ENCODE measurements at regions not wholly inside any gene's neighbourhood (a gene's known extent, or its start where the extent isn't known, plus 50 kb on each side); places are given as distances from the start of the nearest gene placed in this dataset.
"Not testable (repeated sequence)": the region's sequence is repeated elsewhere in the genome, so short reads cannot be mapped to it uniquely, and the experiment has no call there.

DNA sequence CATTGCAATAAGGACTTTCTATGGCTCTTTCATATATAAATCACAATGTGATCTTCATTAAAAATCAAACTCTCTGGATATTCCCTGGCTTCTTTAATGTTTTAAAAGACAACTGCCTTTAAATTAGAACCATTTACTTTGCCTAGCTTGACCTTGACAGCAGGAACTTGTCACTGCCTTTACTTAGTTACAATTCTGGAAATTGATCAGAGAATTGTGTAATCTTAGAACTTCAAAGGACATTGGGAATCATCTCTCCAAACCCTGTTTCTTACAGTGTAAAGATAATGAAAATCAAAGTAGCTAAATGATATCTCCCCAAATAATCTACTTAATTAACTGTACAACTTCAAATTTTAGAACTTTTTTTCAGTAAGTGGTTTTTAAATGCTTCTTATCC, 517.6 kb upstream of the CCDC179 start:
- DNase-seq: no peak

DNA sequence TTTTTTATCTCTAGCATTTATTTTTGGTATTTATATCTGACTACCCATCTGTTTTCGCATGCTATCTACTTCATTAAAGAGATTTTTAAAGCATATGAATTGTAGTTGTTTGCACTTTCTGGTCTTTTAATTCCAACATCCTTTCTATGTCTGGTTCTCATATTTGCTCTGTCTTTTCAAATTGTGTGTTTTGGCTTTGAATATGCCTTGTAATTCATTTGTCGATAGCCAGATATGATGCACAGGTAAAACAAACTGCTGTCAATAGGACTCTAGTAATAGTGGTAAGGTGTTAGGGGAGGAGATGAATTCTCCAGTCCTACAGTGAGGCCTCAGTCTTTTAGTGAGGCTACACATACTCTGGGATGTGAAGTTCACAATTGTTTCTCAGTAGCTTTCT, 530.8 kb upstream of the CCDC179 start:
- no peak for DNase-seq

DNA sequence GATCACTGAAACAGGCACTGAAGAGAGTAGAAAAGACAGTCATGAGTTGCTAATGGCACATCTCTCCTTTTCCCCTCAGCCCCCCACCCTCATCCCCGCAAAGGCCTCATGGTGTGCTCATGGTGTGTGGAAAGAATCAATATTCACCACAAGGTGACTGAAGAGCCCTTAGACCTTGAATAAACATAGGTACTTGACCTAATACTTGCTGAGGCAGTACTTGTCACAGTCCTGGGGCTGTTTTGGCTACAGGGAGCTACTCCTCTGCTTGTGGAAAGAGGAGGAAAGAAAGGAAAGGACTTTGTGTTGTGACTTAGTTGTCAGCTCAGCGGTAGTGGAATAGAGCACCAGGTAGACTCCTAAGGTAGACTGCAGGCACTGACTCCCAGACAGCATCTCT, 537.8 kb upstream of the CCDC179 start:
- DNase-seq: no peak

DNA sequence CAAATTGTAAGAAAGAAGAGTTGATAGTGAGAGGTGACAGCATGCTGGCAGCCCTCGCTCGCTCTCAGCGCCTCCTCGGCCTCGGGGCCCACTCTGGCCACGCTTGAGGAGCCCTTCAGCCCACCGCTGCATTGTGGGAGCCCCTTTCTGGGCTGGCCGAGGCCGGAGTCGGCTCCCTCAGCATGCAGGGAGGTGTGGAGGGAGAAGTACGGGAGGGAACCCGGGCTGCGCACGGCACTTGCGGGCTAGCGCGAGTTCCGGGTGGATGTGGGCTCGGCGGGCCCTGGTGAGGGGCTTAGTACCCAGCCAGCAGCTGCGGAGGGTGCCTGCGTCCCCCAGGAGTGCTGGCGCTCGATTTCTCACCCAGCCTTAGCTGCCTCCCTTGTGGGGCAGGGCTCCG, 539.7 kb upstream of the CCDC179 start:
- DNase-seq: no peak

DNA sequence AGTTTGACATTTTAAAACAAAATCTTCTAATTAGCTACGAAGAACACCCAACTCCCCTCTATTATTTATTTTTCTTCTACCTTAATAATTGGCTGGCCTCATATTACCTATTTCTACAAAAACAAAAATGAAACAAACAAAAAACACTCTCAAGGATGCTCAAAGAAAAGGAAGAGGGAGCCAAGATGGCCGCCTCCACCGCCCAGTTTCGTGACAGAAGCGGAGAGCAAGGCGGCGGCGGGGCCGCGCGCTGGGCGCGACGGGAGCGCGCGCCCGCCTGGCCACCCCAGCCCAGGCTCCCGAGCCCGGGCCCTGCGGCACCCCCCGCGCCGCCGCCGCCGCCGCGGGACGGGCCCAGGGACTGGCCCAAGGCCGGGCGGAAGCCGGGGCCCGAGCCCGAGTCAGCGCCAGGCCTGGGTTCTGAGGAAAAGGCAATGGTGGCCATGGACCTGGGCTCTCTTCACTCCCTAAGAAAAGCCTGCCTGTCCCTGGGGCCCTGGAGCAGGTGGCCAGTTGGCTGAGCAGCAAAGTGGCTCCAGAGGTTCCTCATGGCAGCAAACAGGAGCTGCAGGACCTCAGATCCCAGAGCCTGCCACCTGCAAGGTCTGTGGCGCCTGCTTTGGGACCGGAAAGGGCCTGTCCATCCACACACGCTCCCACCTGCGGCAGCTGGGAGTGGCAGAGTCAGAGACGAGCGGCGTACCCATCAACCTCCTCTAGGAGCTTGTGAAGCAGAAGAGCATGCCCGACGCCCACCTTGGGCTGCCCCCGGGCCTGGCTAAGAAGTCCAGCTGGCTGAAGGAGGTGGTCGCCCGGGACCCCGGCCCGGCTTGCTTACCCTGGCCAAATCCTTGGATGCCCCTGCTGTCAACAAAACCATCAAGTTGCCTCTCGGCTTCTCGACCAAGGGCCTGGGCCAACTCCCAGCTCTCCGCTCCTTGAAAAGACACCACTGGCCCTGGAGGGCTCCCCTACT, 543.2 kb upstream of the CCDC179 start:
- DNase-seq: no peak

DNA sequence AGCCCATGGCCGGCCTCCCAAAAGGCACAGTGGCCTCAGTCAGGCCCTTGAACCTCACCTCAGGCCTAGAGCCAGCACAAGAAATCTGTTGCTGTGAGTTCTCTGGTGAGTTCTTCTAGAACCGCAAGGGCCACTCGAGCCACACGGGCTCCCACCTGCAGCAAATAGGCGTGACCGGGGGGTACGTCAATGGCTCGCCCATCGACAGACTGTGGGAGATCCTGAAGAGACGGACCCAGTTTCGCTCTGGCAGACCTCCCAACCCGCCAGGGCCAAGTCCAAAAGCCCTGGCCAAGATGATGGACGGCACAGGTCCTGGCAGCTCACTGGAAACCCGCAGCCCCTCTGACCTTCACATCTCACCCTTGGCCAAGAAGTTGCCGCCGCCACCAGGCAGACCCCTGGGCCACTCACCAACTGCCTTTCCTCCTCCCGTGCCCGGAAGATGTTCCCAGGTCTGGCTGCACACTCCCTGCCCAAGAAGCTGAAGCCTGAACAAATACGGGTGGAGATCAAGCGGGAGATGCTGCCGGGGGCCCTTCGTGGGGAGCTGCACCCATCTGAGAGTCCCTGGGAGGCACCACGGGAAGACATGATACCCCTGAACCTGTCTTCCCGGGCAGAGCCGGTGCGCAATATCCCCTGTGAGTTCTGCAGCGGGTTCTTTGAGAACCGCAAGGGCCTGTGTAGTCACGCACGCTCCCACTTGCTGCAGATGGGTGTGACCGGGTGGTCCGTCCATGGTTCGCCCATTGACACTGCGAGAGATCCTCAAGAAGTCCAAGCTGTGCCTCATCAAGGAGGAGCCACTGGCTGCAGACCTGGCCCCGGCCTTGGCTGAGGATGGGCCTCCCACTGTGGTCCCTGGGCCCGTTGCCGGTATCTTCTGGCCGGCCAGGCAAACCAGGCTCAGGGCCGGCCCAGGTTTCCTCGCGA, 544.2 kb upstream of the CCDC179 start:
- DNase-seq: no peak

DNA sequence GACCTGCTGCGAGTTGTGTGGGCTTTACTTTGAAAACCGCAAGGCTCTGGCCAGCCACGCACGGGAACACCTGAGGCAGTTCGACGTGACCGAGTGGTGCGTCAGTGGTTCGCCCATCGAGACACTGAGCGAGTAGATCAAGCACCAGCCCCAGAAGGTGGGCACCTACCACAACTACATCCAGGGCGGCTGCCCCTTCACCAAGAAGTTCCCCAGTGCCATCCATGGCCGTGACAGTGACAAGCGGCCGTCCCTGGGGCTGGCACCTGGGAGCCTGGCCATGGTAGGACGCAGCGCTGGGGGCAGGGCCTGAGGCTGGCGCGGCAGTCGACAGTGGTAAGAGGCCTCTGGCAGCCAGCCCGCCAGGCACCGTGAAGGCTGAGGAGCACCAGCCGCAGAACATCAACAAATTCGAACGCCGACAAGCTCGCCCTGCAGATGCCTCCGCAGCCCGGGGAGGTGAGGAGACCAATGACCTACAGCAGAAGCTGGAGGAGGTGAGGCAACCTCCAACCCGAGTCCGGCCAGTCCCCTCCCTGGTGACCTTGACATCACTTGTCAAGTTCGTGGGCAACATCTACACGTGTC, 545.2 kb upstream of the CCDC179 start:
- no peak for DNase-seq

DNA sequence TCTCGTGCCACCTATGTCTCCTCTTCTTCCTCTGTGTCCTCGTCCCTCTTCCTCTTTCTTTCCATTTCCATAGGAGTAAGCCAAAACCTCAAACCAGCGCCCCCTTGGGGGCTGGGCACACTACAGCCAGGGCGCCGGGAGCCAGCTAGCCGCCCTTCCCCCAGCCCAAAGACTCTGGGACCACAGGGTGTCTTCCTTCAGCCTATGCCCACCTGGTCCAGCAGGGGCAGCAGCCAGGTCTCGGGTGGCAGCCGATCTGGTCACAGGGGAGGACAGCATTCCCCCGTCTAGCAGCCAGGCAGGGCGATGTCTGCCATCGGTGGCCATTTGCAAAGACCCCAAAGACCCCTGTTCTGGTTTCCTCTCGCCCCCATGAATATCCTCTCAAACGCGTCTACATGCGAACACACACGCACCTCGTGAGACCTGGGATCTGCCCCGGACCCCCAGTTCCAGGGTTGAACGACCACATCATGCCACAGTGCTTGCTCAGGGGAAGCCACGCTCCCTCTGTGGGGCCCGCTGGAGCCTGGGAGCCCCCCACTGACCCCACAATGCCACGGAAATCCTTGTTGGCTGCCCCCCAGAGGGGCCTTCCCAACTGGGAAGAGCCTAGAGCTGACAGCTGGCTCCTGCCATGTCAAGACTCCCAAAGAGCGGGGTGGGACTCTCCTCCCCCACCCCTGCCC, 546.0 kb upstream of the CCDC179 start:
- DNase-seq: no peak

DNA sequence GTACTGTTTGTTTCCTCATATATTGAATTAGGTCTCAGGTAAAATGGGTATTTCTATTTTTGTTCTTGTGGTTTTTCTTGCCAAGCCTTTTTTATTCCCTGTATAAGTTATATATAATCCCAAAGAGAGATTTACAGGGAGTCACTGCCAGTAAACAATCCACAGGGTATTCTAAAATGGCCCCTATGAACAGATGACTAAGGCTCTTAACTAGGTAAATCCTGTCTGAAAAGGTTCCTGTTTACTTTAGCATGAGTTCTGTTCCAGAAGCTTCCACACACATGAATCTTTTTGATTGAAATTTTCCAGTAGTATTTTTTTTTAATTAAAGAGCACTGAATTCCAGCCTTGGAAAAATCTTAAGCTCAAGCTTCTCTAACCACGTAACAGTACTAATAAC, 552.8 kb upstream of the CCDC179 start:
- no peak for DNase-seq

DNA sequence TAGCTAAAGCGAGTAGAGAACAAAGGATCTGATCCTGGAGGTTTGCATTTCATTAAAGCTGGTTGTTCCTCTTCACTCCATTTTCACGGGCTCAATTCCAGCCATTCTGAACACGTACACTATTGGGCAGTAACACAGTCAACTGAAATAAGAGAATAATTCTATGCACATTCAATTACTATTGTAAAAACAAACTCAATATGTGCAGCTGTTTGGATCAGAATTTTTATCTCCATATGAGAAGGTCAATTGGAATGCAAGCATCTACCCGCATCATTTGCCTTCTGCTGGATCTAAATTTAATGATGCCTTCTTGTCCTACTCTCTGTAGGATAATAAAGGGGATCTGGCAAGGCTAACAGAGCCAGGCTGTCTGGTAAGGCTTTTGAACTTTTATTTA, 562.8 kb upstream of the CCDC179 start:
- no peak for DNase-seq

DNA sequence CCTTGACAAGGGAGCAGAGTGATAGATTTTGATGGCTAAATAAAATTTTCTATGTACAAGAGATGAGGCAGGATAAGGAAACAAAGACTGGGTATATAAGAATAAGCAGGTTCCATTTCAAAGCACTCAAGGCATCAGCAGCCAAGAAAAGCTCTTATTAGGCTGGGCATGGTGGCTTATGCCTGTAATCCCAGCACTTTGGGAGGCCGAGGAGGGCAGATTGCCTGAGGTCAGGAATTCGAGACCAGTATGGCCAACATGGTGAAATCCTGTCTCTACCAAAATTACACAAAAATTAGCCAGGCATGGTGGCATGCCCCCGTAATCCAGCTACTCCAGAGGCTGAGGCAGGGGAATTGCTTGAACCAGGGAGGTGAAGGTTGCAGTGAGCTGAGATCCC, 563.4 kb upstream of the CCDC179 start:
- no peak for DNase-seq

DNA sequence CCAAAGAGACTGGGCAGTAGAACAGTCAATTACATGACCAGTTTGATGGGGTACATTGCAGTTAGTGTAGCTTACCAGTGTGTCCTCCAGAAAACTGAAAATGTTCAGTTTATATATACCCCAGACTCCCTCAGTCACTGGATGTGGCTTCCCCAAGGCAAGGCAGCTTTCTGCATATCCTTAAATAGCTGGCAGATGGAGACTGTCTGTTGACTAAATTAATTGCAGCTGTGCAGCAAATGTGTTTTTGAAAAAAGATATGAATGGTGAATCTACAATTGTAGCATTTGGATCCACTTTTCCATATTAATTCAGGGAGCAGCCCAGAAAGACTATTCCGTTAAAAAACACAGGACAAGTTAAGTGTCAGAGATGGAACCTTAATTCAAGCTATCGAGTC, 565.1 kb upstream of the CCDC179 start:
- no peak for DNase-seq

DNA sequence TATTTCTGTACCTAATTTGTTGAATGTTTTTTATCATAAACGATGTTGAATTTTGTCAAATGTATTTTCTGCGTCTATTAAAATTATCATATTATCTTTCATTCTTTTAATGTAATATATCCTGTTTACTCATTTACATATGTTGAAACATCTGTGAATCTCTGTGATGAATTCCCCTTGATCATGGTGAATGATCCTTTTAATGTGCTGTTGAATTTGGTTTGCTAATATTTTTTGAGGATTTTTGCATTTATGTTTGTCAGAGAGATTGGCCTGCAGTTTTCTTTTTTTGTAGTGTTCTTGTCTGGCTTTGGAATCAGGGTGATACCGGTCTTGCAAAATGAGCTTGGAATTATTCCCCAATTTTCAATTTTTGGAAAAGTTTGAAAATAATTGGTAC, 569.3 kb upstream of the CCDC179 start:
- no peak for DNase-seq

DNA sequence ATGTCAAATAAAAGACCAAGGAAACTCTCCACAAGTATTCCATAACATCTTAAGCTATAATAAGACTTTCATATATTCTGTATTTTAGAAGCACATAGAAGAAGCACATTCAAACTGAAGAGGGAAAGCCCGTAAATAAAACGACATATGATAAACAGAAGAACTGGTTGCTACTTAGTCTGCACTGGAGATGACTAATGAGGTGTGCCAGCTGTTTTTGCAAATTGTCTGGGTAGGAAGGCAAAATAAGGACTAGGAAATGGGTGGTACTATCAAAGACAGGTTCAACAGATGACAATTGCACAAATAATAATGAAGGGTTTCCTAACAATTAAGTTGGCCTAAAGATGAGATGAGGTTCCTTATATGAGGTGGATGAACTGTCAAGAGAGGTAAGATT, 593.2 kb upstream of the CCDC179 start:
- DNase-seq: no peak

DNA sequence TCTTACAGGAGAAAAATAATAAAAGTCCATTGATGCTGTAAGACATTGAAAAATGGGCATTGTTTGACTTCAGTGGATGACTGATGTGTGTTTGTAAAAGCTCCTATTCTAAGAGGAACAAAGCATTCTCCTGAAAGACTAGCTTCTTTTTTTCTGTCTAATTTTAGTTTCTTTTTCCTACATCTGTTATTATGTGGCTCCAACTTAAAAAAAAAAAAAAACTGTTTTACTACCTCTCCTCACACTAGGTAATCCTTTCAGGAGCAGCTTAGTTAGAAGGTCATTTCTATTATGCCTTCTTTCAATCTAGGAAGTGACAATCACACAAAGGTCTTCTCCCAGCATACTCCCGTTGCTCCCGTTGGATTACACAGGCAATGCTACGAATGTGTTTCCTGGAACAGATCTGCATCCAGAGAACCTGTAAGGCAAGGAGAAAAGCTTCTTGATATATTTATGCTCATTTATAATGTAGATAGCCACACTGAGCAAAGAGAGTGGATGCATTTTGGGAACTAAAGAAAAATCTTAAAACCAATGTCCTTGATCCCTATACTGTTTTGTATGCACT, 595.1 kb upstream of the CCDC179 start:
- DNase-seq: no peak

DNA sequence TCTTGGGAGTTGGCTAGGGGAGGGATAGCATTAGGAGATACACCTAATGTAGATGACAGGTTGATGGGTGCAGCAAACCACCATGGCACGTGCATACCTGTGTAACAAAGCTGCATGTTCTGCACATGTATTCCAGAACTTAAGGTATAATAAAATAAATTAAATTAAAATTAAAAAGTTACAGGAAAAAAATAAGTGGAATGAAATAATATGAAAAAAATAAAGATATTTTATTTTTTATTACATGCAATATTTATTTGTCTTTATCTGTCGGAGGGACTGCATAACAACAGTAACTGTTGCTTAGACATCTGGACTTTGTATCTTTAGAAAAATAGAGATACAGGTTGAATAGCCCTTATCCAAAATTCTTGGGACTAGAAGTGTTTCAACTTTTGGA, 597.4 kb upstream of the CCDC179 start:
- no peak for DNase-seq

DNA sequence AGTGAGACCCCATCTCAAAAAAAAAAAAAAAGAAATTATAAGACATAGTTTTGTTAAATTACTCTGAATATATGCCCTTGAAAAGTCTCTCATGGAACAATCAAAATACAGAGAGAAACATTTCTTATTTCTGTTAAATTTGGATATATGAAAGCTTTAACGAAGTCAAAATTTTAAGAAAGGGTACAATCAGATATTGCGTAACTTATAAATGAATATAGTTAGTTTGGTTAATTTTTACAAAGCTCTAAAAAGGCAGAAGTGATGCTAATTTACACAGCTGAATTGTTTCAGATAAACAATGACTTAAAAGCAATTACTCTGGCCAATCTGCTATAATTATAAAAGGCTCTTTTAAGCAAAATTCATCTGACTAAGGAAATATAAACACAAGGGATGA, 611.6 kb upstream of the CCDC179 start:
- no peak for DNase-seq

DNA sequence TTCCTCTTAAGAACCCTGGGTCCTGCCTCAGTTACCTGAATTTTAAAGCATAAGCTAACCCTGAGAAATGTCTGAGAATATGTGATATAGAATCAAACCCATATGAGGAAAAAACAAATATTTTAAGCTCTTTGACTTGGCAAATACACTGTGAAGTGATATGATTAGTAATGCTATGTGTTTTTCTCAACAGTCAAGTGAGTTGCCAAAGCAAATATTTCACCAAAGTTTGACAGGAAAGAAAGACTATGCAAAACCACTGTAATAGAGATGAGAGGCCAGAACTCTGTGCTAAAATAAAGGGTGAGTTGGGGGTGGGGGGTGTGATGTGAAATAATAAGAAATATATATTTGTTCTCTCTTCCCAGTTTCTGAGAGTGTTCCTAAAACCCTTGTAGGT, 613.5 kb upstream of the CCDC179 start:
- DNase-seq: no peak

DNA sequence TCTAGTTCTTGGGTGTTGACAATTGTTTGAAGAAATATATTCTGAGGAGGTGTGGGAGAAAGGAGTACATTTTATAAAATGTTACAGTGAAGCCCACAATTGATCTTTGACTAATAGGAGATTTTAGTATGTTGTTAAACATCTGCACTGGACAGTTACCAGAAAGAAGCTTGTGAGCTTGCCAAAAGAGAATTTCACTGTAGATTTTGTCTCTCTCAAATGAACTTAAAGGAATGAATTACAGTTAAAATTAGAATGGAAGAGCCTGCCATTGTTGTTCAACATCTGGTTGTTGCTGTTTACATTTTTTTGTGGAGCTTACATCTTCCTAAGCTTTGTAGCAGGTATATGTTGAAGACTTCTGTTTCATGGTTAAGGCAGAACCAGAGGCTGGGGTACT, 620.5 kb upstream of the CCDC179 start:
- no peak for DNase-seq

DNA sequence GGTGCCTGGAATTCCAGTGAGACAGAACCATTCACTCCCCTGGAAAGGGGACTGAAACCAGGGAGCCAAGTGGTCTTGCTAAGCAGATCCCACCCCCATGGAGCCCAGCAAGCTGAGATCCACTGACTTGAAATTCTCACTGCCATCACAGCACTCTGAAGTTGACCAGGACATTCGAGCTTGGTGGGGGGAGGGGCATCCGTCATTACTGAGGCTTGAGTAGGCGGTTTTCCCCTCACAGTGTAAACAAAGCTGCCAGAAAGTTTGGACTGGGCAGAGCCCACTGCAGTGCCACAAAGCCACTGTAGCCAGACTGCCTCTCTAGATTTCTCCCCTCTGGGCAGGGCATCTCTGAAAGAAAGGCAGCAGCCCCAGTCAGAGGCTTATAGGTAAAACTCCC, 623.9 kb upstream of the CCDC179 start:
- not testable (repeated sequence) for DNase-seq

DNA sequence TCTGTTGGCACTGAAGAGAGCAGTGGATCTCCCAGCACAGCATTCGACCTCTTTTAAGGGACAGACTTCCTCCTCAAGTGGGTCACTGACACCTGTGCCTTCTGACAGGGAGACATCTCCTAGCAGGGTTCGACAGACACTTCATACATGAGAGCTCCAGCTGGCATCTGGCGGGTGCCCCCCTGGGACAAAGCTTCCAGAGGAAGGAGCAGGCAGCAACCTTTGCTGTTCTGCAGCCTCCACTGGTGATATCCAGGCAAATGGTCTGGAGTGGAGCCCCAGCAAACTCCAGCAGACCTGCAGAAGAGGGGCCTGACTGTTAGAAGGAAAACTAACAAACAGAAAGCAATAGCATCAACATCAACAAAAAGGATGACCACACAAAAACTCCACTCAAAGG, 624.3 kb upstream of the CCDC179 start:
- DNase-seq: not testable (repeated sequence)

DNA sequence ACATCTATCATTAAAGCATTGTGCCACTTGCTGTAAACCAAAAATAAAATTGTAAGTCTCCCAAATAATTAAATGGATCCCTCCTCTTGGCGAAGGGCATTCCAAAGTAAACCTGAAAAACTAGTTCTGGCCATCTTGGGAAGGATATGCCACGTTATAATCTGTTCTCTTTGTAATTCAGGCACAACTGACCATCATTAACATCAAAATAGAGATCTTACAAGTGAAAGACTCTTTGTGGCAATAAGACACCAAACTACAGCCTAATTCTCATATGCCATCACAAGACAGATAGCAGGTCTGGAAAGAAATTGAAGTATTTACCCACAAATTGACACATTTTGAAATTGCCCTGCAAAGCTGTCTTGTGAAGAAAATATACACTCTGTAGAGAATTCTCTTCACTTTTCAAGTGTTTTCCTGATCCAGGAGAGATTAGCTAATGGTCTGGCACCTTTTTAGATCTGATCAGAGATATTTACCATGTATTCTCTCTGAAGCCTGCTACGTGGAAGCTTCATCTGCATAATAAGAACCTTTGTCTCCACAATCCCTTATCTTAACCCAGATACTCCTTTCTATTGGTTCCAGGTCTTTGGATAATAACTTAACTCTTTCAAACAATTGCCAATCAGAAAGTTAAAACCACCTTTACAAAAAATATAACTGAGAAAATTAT, 630.4 kb upstream of the CCDC179 start:
- DNase-seq: no peak

Measured in NCI-H1694 (cell line).